HEK293 (cell line): ENCODE measurements at regions not wholly inside any gene's neighbourhood (a gene's known extent, or its start where the extent isn't known, plus 50 kb on each side); places are given as distances from the start of the nearest gene placed in this dataset.

Source experiments
- CTCF ChIA-PET: fragments of 350-600 bp; formaldehyde crosslinking; extraction: SDS; loops from one replicate; lab custom pipeline; 2021; ENCODE audit warnings: antibody characterized with exemption; lab: Yijun Ruan, JAX
- POLR2A ChIA-PET: fragments of 300-600 bp; formaldehyde crosslinking; extraction: SDS; loops from one replicate; lab custom pipeline; 2020; ENCODE audit warnings: antibody characterized with exemption, inconsistent platforms; lab: Yijun Ruan, JAX
- H3K27ac ChIP-seq: fragments of 200-500 bp; sonication (Bioruptor generic); 2 replicates; pipeline ENCODE4 v1.5.1; 2014; ENCODE audit warnings: low read depth, low read length, control low read depth, inconsistent platforms; ENCODE audit errors: extremely low read depth
- H3K36me3 ChIP-seq, 2 experiments: fragments of 200-500 bp in 1 of 2; sonication (Bioruptor generic) in 1 of 2; 1 replicate in 1 of 2; 2 replicates in 1 of 2; pipeline ENCODE4 v1.5.1; 2014 to 2017; ENCODE audit warnings: inconsistent platforms in 2 of 2, low read length in 2 of 2; ENCODE audit not compliant: control insufficient read depth in 2 of 2, insufficient read depth in 1 of 2
- H3K4me1 ChIP-seq: fragments of 200-500 bp; sonication (Bioruptor generic); 2 replicates; pipeline ENCODE4 v1.5.1; 2014; ENCODE audit warnings: mild to moderate bottlenecking, low read length, inconsistent platforms; ENCODE audit not compliant: control insufficient read depth, insufficient read depth
- H3K4me3 ChIP-seq: 2 replicates; pipeline ENCODE4 v1.5.1; 2011; ENCODE audit warnings: low read depth, mild to moderate bottlenecking, control low read depth, low read length, moderate library complexity
- H3K9me3 ChIP-seq: fragments of 200-500 bp; sonication (Bioruptor generic); 2 replicates; pipeline ENCODE4 v1.5.1; 2014; ENCODE audit warnings: low read depth, low read length, inconsistent platforms; ENCODE audit not compliant: control insufficient read depth, insufficient read depth
- MYNN ChIP-seq: fragments of 450-650 bp; formaldehyde crosslinking; IDR thresholded peaks from 2 replicates; pipeline ENCODE4 v1.5.1; 2016; ENCODE audit warnings: missing biosample characterization, missing genetic modification characterization, borderline replicate concordance
- SP7 ChIP-seq: fragments of 450-650 bp; formaldehyde crosslinking; IDR thresholded peaks from 2 replicates; pipeline ENCODE4 v1.5.1; 2016; ENCODE audit warnings: missing biosample characterization, missing genetic modification characterization
- ZBTB1 ChIP-seq: fragments of 450-650 bp; formaldehyde crosslinking; IDR thresholded peaks from 2 replicates; pipeline ENCODE4 v1.5.1; 2016; ENCODE audit warnings: missing biosample characterization, missing genetic modification characterization
- ZFP69B ChIP-seq: fragments of 450-650 bp; formaldehyde crosslinking; IDR thresholded peaks from 2 replicates; pipeline ENCODE4 v1.5.1; 2016; ENCODE audit warnings: missing biosample characterization, missing genetic modification characterization
- ZNF132 ChIP-seq: fragments of 450-650 bp; formaldehyde crosslinking; IDR thresholded peaks from 2 replicates; pipeline ENCODE4 v1.5.1; 2017; ENCODE audit warnings: missing biosample characterization, missing genetic modification characterization, borderline replicate concordance
- ZNF138 ChIP-seq: fragments of 450-650 bp; formaldehyde crosslinking; IDR thresholded peaks from 2 replicates; pipeline ENCODE4 v1.5.1; 2016; ENCODE audit warnings: missing biosample characterization, missing genetic modification characterization, borderline replicate concordance
- ZNF302 ChIP-seq: fragments of 450-650 bp; formaldehyde crosslinking; IDR thresholded peaks from 2 replicates; pipeline ENCODE4 v1.5.1; 2016; ENCODE audit warnings: missing biosample characterization, missing genetic modification characterization, low read depth
- ZNF549 ChIP-seq: fragments of 450-650 bp; IDR thresholded peaks from 2 replicates; pipeline ENCODE4 v1.5.1; 2018; ENCODE audit warnings: missing biosample characterization, missing genetic modification characterization, mild to moderate bottlenecking, inconsistent platforms, moderate library complexity
- ZNF785 ChIP-seq: fragments of 450-650 bp; formaldehyde crosslinking; IDR thresholded peaks from 2 replicates; pipeline ENCODE4 v1.5.1; 2016; ENCODE audit warnings: missing biosample characterization, missing genetic modification characterization
- TF ChIP-seq, protein P1 (sequence below): fragments of 450-650 bp; formaldehyde crosslinking; IDR thresholded peaks from 2 replicates; pipeline ENCODE4 v1.5.1; 2016; ENCODE audit warnings: missing biosample characterization, missing genetic modification characterization, low read depth
- TF ChIP-seq, protein P2 (sequence below): fragments of 450-650 bp; formaldehyde crosslinking; conservative IDR thresholded peaks from 2 replicates; pipeline ENCODE4 v1.5.1; 2016; ENCODE audit warnings: low read depth, missing biosample characterization, missing genetic modification characterization
- TF ChIP-seq, protein P3 (sequence below): fragments of 450-650 bp; formaldehyde crosslinking; IDR thresholded peaks from 2 replicates; pipeline ENCODE4 v1.5.1; 2016; ENCODE audit warnings: missing biosample characterization, missing genetic modification characterization

DNA sequence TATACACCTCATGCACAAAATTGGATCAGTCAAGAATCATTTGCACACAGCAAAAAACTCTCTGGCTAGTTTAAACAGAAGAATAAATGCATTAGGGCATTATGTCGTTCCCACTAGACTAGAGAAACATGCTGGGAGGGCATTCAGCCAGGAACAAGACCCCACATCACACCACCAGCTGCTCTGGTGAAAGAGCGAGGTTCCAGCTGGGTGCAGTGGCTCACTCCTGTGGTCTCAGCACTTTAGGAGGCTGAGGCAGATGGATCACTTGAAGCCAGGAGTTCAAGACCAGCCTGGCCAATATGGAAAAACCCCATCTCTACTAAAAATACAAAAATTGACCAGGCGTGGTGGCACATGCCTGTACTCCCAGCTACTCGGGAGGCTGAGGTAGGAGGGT is 52.1 kb upstream of the BACE2 start:
- H3K27ac ChIP-seq, result no peak overlapping the region
- TF ChIP-seq ZNF138 (tag by site-specific recombination) (no peak), ZFP69B (tag by site-specific recombination) (no peak), ZBTB1 (tag by site-specific recombination) (no peak), ZNF785 (no peak), ZNF302 (no peak), MYNN (tag by site-specific recombination) (no peak), SP7 (tag by site-specific recombination) (no peak), ZNF549 (tag by site-specific recombination) (no peak), ZNF132 (tag by site-specific recombination) (no peak)
- TF ChIP-seq, protein P1, sequence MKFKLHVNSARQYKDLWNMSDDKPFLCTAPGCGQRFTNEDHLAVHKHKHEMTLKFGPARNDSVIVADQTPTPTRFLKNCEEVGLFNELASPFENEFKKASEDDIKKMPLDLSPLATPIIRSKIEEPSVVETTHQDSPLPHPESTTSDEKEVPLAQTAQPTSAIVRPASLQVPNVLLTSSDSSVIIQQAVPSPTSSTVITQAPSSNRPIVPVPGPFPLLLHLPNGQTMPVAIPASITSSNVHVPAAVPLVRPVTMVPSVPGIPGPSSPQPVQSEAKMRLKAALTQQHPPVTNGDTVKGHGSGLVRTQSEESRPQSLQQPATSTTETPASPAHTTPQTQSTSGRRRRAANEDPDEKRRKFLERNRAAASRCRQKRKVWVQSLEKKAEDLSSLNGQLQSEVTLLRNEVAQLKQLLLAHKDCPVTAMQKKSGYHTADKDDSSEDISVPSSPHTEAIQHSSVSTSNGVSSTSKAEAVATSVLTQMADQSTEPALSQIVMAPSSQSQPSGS (tag by site-specific recombination), result no peak
- TF ChIP-seq, protein P2, sequence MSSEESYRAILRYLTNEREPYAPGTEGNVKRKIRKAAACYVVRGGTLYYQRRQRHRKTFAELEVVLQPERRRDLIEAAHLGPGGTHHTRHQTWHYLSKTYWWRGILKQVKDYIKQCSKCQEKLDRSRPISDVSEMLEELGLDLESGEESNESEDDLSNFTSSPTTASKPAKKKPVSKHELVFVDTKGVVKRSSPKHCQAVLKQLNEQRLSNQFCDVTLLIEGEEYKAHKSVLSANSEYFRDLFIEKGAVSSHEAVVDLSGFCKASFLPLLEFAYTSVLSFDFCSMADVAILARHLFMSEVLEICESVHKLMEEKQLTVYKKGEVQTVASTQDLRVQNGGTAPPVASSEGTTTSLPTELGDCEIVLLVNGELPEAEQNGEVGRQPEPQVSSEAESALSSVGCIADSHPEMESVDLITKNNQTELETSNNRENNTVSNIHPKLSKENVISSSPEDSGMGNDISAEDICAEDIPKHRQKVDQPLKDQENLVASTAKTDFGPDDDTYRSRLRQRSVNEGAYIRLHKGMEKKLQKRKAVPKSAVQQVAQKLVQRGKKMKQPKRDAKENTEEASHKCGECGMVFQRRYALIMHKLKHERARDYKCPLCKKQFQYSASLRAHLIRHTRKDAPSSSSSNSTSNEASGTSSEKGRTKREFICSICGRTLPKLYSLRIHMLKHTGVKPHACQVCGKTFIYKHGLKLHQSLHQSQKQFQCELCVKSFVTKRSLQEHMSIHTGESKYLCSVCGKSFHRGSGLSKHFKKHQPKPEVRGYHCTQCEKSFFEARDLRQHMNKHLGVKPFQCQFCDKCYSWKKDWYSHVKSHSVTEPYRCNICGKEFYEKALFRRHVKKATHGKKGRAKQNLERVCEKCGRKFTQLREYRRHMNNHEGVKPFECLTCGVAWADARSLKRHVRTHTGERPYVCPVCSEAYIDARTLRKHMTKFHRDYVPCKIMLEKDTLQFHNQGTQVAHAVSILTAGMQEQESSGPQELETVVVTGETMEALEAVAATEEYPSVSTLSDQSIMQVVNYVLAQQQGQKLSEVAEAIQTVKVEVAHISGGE (tag by site-specific recombination), result no peak
- TF ChIP-seq, protein P3, sequence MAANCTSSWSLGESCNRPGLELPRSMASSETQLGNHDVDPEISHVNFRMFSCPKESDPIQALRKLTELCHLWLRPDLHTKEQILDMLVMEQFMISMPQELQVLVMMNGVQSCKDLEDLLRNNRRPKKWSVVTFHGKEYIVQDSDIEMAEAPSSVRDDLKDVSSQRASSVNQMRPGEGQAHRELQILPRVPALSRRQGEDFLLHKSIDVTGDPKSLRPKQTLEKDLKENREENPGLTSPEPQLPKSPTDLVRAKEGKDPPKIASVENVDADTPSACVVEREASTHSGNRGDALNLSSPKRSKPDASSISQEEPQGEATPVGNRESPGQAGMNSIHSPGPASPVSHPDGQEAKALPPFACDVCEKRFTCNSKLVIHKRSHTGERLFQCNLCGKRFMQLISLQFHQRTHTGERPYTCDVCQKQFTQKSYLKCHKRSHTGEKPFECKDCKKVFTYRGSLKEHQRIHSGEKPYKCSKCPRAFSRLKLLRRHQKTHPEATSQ (tag by site-specific recombination), result no peak
- no peaks in the 10 kb centered on the region for H3K9me3 ChIP-seq
- H3K36me3 ChIP-seq, result no peaks in the 10 kb centered on the region
- no peak overlapping the region for H3K4me3 ChIP-seq
- CTCF ChIA-PET, result no interaction called here
- POLR2A ChIA-PET, result no interaction called here
- peaks cover 4% of the 10 kb centered on the region; the same call in 1 of the 2 replicates for H3K4me1 ChIP-seq
